Vagina (tissue), 2 donors: ENCODE measurements at regions not wholly inside any gene's neighbourhood (a gene's known extent, or its start where the extent isn't known, plus 50 kb on each side); places are given as distances from the start of the nearest gene placed in this dataset.

Experiments
- CTCF ChIP-seq, 3 experiments: fragments of 450-650 bp in 2 of 3; fragments of 200-600 bp in 1 of 3; sonication (generic) in 1 of 3; IDR thresholded peaks; one replicate each; pipeline ENCODE4 v1.5.1; 2017 to 2019; ENCODE audit warnings: antibody characterized with exemption in 3 of 3, mild to moderate bottlenecking in 2 of 3, moderate library complexity in 2 of 3
- POLR2A ChIP-seq, 2 donors: fragments of 450-650 bp; IDR thresholded peaks; one replicate each; pipeline ENCODE4 v1.6.1; 2017; ENCODE audit warnings: antibody characterized with exemption in 2 of 2, mild to moderate bottlenecking in 2 of 2, moderate library complexity in 2 of 2
- POLR2AphosphoS5 ChIP-seq, 2 donors: sonication (generic); formaldehyde crosslinking; IDR thresholded peaks; one replicate each; pipeline ENCODE4 v1.9.0; 2017; ENCODE audit warnings: antibody characterized with exemption in 2 of 2, mild to moderate bottlenecking in 2 of 2, low read depth in 1 of 2; ENCODE audit not compliant: insufficient read depth in 1 of 2

- TF ChIP-seq CTCF (IDR thresholded peaks at IDR 0.05) (no peak), POLR2A (IDR thresholded peaks at IDR 0.05) (no peak), POLR2AphosphoS5 (IDR thresholded peaks at IDR 0.05; ENCODE audit: insufficient read depth in 1 of 2, low read depth in 1 of 2) (no peak)
Measured at GRCh38 chr5:39618391-39618790, 193.6 kb upstream of the DAB2 start.
